ENCODE measurements at regions not wholly inside any gene's neighbourhood (a gene's known extent, or its start where the extent isn't known, plus 50 kb on each side); places are given as distances from the start of the nearest gene placed in this dataset.

DNA sequence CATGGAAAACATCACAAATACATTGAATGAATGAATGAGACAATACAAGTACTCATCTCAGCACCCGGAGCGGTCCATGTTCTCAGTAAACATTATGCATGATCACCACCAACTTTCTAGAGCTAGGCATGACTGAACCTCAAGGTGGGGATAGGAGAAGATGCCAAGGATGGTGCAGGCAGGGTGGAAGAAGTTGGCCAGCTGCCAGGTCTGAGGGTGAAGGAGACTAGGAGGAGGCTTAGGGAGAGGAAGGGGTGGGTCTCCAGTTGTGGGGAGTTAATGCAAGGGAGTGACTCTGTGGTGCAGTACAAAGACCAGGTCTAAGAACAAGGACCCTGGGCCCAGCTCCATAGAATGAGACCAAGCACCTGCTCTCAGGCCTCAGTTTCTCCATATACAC is 91.7 kb downstream of the MATN1 start:
- H3K27ac Mint-ChIP-seq, result no peak overlapping the region
- ATAC-seq (replicated peaks), result no peak
- H3K4me3 Mint-ChIP-seq, result no peak overlapping the region

DNA sequence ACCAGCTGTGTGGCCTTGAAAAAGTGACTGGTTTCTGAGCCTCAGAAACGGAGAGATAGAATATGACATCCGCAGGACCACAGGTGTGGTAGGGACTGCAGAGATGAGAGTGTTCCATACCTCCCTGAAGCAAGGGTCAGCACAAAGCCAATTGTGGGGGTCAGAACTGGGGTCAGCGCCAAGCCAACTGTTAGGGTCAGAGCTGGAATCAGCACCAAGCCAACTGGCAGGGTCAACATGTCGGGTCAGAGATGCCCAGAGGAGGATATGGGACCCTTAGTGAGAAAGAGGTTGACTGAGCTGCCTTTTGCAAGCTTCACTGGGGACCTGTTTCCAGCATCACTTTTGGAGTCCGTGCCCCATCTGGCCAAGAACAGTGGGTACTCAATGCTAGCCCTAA is 93.9 kb downstream of the MATN1 start:
- Mint-ChIP-seq H3K4me1 (no peaks in the 10 kb centered on the region), H3K27me3 (peaks cover 26 to 30% of the 10 kb centered on the region in 2 donors), H3K9me3 (peaks cover 4% of the 10 kb centered on the region in 2 donors), H3K4me3 (no peak overlapping the region), H3K36me3 (no peaks in the 10 kb centered on the region), H3K27ac (no peak overlapping the region)
- DNase-seq, result no peak
- ATAC-seq (replicated peaks), result no peak

More for the DNA sequence above, 91.7 kb downstream of the MATN1 start:
- peaks cover 4% of the 10 kb centered on the region in 2 donors for H3K9me3 Mint-ChIP-seq
- DNase-seq, result no peak
- peaks cover 26 to 30% of the 10 kb centered on the region in 2 donors for H3K27me3 Mint-ChIP-seq
- no peaks in the 10 kb centered on the region for H3K4me1 Mint-ChIP-seq
- H3K36me3 Mint-ChIP-seq, result no peaks in the 10 kb centered on the region

DNA sequence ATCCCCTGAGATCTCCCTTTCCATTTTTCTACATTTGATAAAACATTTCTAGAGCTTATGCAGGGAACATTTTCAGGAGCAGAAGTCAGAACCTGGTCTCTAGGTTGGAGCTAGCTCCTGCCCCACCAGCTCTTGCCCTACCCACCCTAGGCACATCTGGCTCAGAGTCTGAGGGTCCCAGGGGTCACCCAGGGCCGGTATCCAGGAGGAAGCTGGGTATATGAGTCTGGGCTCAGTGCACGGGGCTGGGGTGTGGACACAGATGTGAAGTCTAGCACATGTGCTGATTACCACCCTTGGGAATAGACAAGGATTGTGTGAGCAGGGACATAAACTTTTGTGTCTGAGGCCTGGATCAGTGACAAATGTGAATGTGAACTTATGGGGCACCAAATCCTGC is 95.4 kb downstream of the MATN1 start:
- no peak overlapping the region for H3K4me3 Mint-ChIP-seq
- peaks cover 28% of the 10 kb centered on the region in 2 donors for H3K27me3 Mint-ChIP-seq
- H3K9me3 Mint-ChIP-seq, result peaks cover 10 to 11% of the 10 kb centered on the region in 2 donors
- ATAC-seq (replicated peaks) (no peak), DNase-seq (no peak)
- peaks cover 0 to 4% of the 10 kb centered on the region in 2 donors for H3K36me3 Mint-ChIP-seq
- H3K4me1 Mint-ChIP-seq, result no peaks in the 10 kb centered on the region
- no peak overlapping the region for H3K27ac Mint-ChIP-seq

DNA sequence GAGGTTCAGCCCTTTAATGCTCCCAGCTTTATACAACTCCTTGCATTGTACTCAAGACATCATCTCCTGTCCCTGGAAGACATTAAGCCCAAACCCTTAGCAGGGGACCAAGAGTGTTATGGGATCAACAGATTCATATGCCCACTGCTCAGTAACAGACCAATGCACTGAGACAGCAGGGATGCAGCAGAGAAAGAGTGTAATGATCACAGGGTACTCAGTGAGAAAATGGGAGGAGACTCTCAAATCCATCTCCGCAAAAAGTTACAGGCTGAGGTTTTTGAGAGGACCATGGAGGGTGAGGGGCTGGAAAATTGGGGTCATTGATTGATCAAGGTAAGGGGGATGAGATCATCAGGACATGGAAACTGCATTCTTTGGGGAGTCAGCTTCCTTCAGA is 96.2 kb downstream of the MATN1 start:
- Mint-ChIP-seq H3K4me1 (no peaks in the 10 kb centered on the region), H3K4me3 (no peak overlapping the region), H3K9me3 (peaks cover 11 to 15% of the 10 kb centered on the region in 2 donors), H3K36me3 (peaks cover 0 to 4% of the 10 kb centered on the region in 2 donors), H3K27ac (no peak overlapping the region), H3K27me3 (peaks cover 22 to 23% of the 10 kb centered on the region in 2 donors)
- DNase-seq (no peak), ATAC-seq (replicated peaks) (no peak)

DNA sequence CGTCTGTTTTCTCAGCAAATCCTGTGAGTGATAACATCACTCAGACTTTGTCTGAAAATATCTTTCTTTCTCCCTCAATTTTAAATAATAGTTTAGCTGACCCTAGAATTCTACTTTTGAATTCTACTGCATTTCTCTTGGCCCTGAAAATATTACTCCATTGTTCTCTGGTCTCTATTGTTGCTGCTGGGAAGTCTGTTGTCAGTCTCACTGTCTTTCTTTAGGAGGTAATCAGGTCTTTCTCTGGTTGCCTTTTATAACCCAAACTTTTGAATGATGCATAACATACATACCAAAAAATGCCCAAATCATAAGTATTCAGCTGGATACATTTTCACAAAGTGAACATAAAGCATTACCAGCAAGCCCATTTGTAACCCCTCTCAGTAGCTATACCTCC is 100.0 kb downstream of the MATN1 start:
- peaks cover 0 to 4% of the 10 kb centered on the region in 2 donors for H3K36me3 Mint-ChIP-seq
- peaks cover 27 to 37% of the 10 kb centered on the region in 2 donors for H3K27me3 Mint-ChIP-seq
- no peaks in the 10 kb centered on the region for H3K4me1 Mint-ChIP-seq
- ATAC-seq (replicated peaks) (no peak), DNase-seq (no peak)
- peaks cover 16% of the 10 kb centered on the region in 2 donors for H3K9me3 Mint-ChIP-seq
- H3K4me3 Mint-ChIP-seq, result no peak overlapping the region
- H3K27ac Mint-ChIP-seq, result no peak overlapping the region

DNA sequence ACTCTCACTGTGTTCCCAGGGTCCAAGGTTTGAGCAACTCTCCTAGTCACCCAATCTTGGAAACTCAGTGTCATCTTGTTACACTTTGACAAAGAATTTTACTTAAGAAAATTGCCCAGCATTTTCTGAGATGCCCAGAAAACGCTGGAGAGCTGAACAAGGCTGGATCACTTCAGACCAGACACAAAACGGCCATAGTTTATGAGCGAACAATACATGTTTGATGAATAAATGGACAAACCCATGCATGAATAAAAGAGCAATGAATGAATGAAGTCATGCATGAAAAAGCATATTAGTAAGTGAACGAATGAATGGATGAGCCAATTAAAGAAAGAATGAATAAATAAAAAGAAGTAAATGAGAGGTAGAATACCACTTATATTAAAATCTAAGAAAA is 103.8 kb downstream of the MATN1 start:
- Mint-ChIP-seq H3K9me3 (peaks cover 12% of the 10 kb centered on the region in 2 donors), H3K4me3 (no peak overlapping the region), H3K4me1 (no peaks in the 10 kb centered on the region), H3K27ac (no peak overlapping the region), H3K36me3 (peaks cover 0 to 4% of the 10 kb centered on the region in 2 donors), H3K27me3 (peaks cover 46% of the 10 kb centered on the region in 2 donors)
- DNase-seq (no peak), ATAC-seq (replicated peaks) (no peak)

DNA sequence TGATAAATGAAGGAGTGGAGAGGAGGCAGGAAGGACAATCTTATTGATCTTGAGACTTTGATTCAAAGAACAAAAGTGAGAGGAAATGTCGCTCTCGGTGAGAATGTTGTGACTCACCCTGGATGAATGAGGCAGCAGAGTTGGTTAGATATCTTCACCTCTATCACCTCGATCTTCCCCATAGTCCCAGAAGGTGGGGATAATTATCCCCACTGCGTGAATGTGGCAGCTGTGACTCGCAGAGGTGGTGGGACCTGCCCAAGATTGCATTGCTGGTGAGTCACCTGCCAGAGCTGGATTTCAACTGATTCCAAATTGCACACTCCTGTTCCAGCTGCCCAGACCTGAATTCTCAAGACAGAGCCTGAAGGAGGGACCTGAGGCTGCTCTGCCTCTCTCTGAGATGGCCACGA is 105.0 kb downstream of the MATN1 start:
- ATAC-seq (replicated peaks), result no peak

DNA sequence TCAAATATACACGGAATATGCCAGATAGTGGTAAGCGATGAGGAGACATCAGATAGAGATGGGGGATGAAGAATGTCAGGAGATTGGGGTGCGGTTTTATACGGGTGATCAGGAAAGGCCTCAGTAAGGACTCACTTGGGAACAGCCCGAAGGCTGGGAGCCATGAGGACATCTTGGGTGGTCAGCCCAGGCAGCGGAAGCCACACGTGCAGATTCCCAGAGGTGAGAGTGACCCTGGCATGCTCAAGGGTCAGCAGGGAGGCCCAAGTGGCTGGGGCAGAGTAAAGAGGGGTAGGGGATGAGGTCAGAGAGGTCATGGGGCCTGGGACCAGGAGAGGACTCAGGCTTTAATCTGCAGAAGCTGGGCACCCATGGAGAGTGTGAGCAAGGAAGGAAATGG is 106.6 kb downstream of the MATN1 start:
- peaks cover 43 to 47% of the 10 kb centered on the region in 2 donors for H3K27me3 Mint-ChIP-seq
- DNase-seq (no peak), ATAC-seq (replicated peaks) (no peak)
- peaks cover 0 to 4% of the 10 kb centered on the region in 2 donors for H3K9me3 Mint-ChIP-seq
- H3K4me3 Mint-ChIP-seq, result no peak overlapping the region
- H3K4me1 Mint-ChIP-seq, result no peaks in the 10 kb centered on the region
- H3K36me3 Mint-ChIP-seq, result no peaks in the 10 kb centered on the region
- no peak overlapping the region for H3K27ac Mint-ChIP-seq

More for the DNA sequence above, 105.0 kb downstream of the MATN1 start:
- DNase-seq, result no peak
- Mint-ChIP-seq H3K4me3 (no peak overlapping the region), H3K27me3 (peaks cover 46 to 48% of the 10 kb centered on the region in 2 donors), H3K9me3 (peaks cover 8 to 9% of the 10 kb centered on the region in 2 donors), H3K4me1 (no peaks in the 10 kb centered on the region), H3K36me3 (peaks cover 0 to 2% of the 10 kb centered on the region in 2 donors), H3K27ac (no peak overlapping the region)

DNA sequence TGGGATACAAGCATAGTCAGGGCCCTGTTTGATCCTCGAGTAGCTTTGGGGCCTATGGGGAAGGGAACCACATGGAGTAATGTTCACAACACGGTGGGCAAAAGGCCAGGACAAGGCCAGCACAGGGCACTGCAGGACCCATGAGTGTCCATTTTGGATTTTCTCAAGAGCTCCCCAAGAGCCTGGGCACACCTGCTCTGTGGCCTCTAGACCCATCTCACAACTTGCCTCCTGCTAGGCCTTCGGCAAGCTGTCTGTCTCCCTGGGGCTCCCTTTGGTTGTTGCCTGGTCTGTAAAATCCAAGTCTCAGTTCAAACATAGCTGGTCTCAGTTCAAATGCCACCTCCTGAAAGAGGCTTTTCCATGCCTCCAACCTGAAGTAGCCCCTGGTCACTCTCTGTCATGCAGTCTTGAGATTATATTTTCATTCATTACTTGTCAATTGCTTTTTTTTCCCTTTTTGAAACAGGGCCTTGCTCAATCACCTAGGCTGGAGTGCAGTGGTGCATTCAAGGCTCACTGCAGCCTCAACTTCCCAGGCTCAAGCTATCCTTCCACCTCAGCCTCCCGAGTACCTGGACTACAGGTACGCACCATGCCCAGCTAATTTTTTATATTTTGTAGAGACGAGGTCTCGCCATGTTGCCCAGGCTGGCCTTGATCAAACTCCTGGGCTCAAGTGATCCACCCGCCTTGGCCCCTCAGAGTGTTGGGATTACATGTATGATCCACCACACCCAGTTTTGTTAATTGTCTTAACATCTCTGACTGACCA is 107.4 kb downstream of the MATN1 start:
- Mint-ChIP-seq H3K4me1 (no peaks in the 10 kb centered on the region), H3K27me3 (peaks cover 41 to 44% of the 10 kb centered on the region in 2 donors), H3K27ac (no peak overlapping the region), H3K4me3 (no peak overlapping the region), H3K9me3 (no peaks in the 10 kb centered on the region), H3K36me3 (no peaks in the 10 kb centered on the region)
- DNase-seq (no peak), ATAC-seq (replicated peaks) (no peak)

DNA sequence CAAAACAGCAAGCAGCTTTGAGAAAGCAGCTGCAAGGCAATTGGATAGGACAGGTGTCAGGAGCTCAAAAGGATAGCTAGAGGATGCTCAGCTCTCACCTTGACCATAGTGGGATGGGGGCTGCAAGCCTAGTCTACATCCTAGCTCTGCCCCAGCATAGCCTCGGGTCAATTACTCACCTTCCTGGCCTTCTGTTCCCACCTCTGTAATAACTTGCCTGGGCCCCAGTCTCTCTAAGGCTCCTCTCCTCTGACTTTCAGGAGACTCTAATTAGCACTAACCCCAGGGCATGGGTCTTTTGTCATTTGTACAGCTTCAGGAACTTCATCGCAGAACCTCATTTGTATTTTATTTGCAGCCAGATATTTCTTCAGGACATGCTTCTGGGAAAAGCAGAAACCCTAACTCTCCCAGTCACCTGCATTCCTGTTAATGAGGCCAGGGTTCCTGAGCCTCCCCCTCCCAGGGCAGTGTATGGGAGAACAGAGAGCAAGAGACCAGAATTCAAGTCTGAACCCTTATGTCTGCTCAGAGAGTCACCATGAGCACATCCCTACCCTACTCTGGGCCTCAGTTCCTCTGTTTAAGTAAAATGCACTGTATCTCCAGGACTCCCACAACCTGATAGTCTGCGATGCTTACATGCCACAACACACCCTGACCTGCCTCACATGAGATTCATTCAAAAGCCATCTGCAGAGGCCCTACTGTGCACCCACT is 108.1 kb downstream of the MATN1 start:
- ATAC-seq (replicated peaks) (no peak), DNase-seq (no peak)
- Mint-ChIP-seq H3K4me3 (no peak overlapping the region), H3K4me1 (no peaks in the 10 kb centered on the region), H3K27ac (no peak overlapping the region), H3K27me3 (peaks cover 41 to 43% of the 10 kb centered on the region in 2 donors), H3K36me3 (no peaks in the 10 kb centered on the region), H3K9me3 (no peaks in the 10 kb centered on the region)

DNA sequence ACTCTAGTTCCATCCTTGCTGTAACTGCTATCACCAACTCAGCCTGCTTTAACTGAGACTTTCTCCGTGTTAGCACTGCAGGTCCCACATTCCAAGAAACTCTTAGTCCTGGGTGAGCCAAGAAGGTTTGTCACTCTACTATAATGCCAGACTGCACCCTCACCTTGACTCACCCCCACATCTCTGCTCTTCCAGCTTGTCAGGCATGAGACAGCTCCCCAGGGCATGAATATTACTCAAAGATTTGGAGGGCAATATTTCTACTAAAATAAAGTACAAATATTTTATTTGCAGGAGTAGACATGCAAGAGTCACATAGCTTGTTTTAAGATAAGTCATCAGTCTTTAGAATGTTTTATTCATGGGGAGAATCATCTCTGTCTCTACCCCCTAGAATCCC is 110.2 kb downstream of the MATN1 start:
- H3K4me3 Mint-ChIP-seq, result no peak overlapping the region
- ATAC-seq (replicated peaks) (no peak), DNase-seq (no peak)
- H3K27me3 Mint-ChIP-seq, result peaks cover 37 to 48% of the 10 kb centered on the region in 2 donors
- no peaks in the 10 kb centered on the region for H3K36me3 Mint-ChIP-seq
- no peaks in the 10 kb centered on the region for H3K4me1 Mint-ChIP-seq
- no peaks in the 10 kb centered on the region for H3K9me3 Mint-ChIP-seq
- H3K27ac Mint-ChIP-seq, result no peak overlapping the region

DNA sequence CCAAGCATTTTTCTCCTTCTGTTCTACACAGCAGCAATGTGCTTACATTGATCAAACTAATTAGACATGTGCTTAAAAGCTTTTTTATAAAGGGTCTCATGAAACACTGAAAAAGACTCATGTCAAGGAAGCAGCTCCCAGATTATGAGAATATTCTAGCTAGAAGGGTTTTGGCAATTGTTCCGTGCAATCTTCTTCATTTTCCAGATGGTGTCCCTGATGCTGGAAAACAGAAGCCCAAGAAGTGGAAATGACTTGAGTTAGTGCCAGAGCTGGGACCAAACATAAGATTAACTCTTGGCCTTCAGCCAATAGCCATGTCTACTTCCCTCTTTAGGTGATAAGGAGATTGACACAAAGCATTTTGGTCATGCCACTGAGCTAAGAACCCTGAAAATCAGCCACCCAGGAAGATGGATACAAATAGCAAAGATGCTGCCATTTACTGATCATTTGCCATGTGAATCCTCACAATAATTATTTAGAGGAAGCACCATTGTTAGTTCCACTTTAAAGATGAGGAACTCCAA is 110.8 kb downstream of the MATN1 start:
- ATAC-seq (replicated peaks), result no peak
- DNase-seq, result no peak
- Mint-ChIP-seq H3K4me3 (no peak overlapping the region), H3K9me3 (no peaks in the 10 kb centered on the region), H3K27ac (no peak overlapping the region), H3K4me1 (no peaks in the 10 kb centered on the region), H3K36me3 (no peaks in the 10 kb centered on the region), H3K27me3 (peaks cover 37 to 50% of the 10 kb centered on the region in 2 donors)

DNA sequence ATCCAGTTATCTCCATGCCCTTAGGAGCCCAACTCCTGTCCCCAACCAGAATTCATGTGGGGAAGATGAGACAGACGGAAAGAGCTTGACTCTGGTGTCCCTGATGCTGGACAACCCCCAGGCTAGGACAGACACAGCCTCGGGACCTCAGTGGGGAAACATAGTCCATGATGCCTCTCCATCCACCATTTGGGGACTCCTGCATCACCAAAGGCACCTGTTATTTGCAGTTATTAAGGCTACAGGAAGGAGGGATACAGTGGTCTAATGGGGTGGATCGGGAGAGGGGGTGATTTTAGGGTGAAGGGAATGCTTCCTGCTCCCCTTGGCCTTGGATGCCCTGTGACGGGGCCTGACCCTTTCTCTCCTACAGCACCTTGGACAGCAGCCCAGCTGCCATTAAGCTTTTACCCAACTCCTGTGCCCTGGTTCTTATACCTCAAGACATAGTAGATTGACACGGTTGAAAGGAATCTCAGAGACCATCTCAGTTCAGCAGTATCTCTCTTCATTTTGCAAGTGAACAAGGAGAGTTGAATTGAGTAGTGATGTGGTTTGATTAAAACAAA is 111.6 kb downstream of the MATN1 start:
- H3K27me3 Mint-ChIP-seq, result peaks cover 36 to 49% of the 10 kb centered on the region in 2 donors
- H3K9me3 Mint-ChIP-seq, result no peaks in the 10 kb centered on the region
- H3K4me3 Mint-ChIP-seq, result no peak overlapping the region
- ATAC-seq (replicated peaks) (no peak), DNase-seq (no peak)
- no peak overlapping the region for H3K27ac Mint-ChIP-seq
- no peaks in the 10 kb centered on the region for H3K4me1 Mint-ChIP-seq
- H3K36me3 Mint-ChIP-seq, result no peaks in the 10 kb centered on the region

DNA sequence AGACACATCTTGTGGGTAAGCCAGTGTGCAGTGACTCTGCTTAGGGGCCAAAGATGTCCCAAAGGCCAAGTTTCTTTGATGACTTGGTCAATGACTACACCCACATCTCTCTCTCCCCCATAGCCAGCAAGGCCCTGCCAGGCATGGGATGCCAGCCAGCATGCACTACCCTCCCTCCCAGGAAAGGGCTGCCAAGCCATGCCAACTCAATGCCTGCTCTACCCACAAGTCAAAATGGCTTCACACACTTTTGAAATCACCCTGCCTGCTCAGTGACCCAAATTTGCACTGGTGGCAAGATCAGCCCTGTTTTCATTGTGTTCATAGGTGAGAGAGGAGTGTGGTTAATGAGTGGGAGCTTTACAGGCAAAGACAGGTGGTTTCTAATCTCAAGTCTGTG is 112.5 kb downstream of the MATN1 start:
- H3K27me3 Mint-ChIP-seq, result peaks cover 35 to 49% of the 10 kb centered on the region in 2 donors
- H3K4me1 Mint-ChIP-seq, result no peaks in the 10 kb centered on the region
- ATAC-seq (replicated peaks) (no peak), DNase-seq (no peak)
- no peaks in the 10 kb centered on the region for H3K36me3 Mint-ChIP-seq
- H3K9me3 Mint-ChIP-seq, result no peaks in the 10 kb centered on the region
- no peak overlapping the region for H3K27ac Mint-ChIP-seq
- no peak overlapping the region for H3K4me3 Mint-ChIP-seq
